EH (cell line): ENCODE measurements at regions not wholly inside any gene's neighbourhood (a gene's known extent, or its start where the extent isn't known, plus 50 kb on each side); places are given as distances from the start of the nearest gene placed in this dataset.

Source experiments
- DNase-seq: peaks from one replicate; pipeline ENCODE4 v3.0.0-alpha.2; 2015; ENCODE audit warnings: low read depth

GRCh38 chrX:30161043-30161442, 54.3 kb upstream of the MAGEB2 start:
- no peak for DNase-seq
